ENCODE measurements at regions not wholly inside any gene's neighbourhood (a gene's known extent, or its start where the extent isn't known, plus 50 kb on each side); places are given as distances from the start of the nearest gene placed in this dataset.
A peak's percentile ranks its signal among the peaks of the same experiment; 100 is the strongest.
"Not testable (repeated sequence)": the region's sequence is repeated elsewhere in the genome, so short reads cannot be mapped to it uniquely, and the experiment has no call there.

DNA sequence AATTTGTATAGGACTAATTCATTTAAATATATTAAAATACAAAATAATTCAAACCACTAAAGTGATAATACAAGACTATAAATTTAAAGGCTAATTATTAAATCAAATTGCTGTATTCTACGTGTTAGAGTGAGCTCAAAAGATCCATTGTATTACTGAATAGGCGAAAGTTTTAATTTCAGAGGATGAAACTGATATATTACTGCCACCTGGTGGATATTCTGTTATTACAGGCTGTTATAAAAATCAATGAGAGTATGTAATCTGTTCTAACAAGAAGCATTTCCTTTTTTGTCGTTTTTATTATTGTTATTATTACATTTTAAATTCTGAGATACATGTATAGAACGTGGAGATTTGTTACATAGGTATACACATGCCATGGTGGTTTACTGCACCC, 1239.6 kb upstream of the USP9Y start:
- DNase-seq (ENCODE audit: low spot score) = peak; percentile 1

DNA sequence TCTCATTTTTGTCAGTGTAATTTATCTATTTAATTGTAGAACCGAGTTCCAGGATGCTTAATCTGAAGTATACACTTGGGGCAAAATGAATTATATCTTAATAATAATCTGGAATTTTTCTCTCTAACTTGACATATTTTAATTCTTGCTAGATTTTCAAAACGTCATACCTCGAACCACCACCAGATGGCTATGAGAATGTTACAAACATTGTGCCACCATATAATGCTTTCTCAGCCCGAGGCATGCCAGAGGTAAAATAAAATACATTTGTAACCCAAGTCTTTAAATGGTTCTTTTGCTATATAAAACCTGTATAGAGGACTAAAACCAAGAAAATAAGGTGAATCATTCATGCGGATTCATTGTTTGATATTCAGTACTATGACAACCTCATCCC, 1234.3 kb upstream of the USP9Y start:
- DNase-seq (ENCODE audit: low spot score) = not testable (repeated sequence)

All from pons (tissue), 1 donor.